Subcutaneous abdominal adipose tissue (tissue), 5 donors: ENCODE measurements at regions not wholly inside any gene's neighbourhood (a gene's known extent, or its start where the extent isn't known, plus 50 kb on each side); places are given as distances from the start of the nearest gene placed in this dataset.

Experiments
- H3K27ac ChIP-seq: one replicate; pipeline ENCODE4 v1.7.0; 2013; ENCODE audit warnings: low read depth, mild to moderate bottlenecking, inconsistent platforms, low read length, moderate library complexity
- H3K27me3 ChIP-seq, 5 donors: one replicate each; pipeline ENCODE4 v1.7.0; 2013; ENCODE audit warnings: low read length in 5 of 5, inconsistent platforms in 1 of 5; ENCODE audit not compliant: control insufficient read depth in 5 of 5, insufficient read depth in 4 of 5
- H3K36me3 ChIP-seq, 5 donors: one replicate each; pipeline ENCODE4 v1.7.0; 2013; ENCODE audit warnings: low read length in 5 of 5; ENCODE audit not compliant: control insufficient read depth in 5 of 5, insufficient read depth in 5 of 5
- H3K4me1 ChIP-seq, 5 donors: one replicate each; pipeline ENCODE4 v1.7.0; 2013; ENCODE audit warnings: low read length in 5 of 5, mild to moderate bottlenecking in 3 of 5, moderate library complexity in 1 of 5; ENCODE audit not compliant: control insufficient read depth in 5 of 5, insufficient read depth in 5 of 5
- H3K4me3 ChIP-seq, 5 donors: one replicate each; pipeline ENCODE4 v1.7.0; 2013; ENCODE audit warnings: low read length in 5 of 5, low read depth in 1 of 5
- H3K9ac ChIP-seq, 5 donors: one replicate each; pipeline ENCODE4 v1.7.0; 2013; ENCODE audit warnings: low read length in 5 of 5, mild to moderate bottlenecking in 4 of 5, moderate library complexity in 3 of 5
- H3K9me3 ChIP-seq, 5 donors: one replicate each; pipeline ENCODE4 v1.7.0; 2013; ENCODE audit warnings: low read length in 5 of 5; ENCODE audit not compliant: control insufficient read depth in 5 of 5
- donor health status: healthy.
- donor health status: healthy.
- donor health status: healthy.
- donor health status: healthy.
- donor health status: healthy.

- Histone ChIP-seq H3K27me3 (no peaks in the 10 kb centered on the region), H3K9ac (no peak overlapping the region), H3K4me1 (peaks cover 0 to 4% (median 0%) of the 10 kb centered on the region in 5 donors), H3K36me3 (no peaks in the 10 kb centered on the region), H3K27ac (no peak overlapping the region), H3K9me3 (no peaks in the 10 kb centered on the region), H3K4me3 (no peak overlapping the region)
Observed at GRCh38 chr3:99236576-99236975, 335.1 kb upstream of the DCBLD2 start.

DNA sequence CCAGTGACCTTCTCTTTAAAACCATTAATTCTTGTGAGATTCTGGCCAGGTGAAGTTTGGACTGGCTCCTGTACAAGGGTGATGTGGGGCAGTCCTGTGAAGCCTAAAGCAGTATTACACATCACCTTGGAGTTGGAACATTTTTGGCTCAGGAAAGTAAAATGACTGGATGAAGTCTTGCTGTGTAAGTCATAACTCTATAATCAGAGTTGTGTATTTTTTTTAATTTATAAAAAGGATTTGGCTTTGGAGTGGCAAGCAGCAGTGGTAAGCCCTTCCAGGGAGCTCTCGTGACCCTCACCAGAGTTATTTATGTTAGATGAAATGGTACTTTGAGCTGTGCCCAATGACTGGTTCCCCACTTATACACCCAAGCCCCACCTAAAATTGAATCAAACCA, 331.2 kb upstream of the DCBLD2 start:
- Histone ChIP-seq H3K9ac (no peak overlapping the region), H3K27me3 (no peaks in the 10 kb centered on the region), H3K36me3 (no peaks in the 10 kb centered on the region), H3K4me1 (no peaks in the 10 kb centered on the region), H3K27ac (no peak overlapping the region), H3K4me3 (no peak overlapping the region), H3K9me3 (no peaks in the 10 kb centered on the region)

GRCh38 chr3:99218468-99218867, 317.0 kb upstream of the DCBLD2 start:
- Histone ChIP-seq H3K9ac (no peak overlapping the region), H3K27me3 (no peaks in the 10 kb centered on the region), H3K27ac (no peak overlapping the region), H3K4me1 (no peaks in the 10 kb centered on the region), H3K36me3 (no peaks in the 10 kb centered on the region), H3K9me3 (peaks cover 0 to 8% (median 0%) of the 10 kb centered on the region in 5 donors), H3K4me3 (no peak overlapping the region)

DNA sequence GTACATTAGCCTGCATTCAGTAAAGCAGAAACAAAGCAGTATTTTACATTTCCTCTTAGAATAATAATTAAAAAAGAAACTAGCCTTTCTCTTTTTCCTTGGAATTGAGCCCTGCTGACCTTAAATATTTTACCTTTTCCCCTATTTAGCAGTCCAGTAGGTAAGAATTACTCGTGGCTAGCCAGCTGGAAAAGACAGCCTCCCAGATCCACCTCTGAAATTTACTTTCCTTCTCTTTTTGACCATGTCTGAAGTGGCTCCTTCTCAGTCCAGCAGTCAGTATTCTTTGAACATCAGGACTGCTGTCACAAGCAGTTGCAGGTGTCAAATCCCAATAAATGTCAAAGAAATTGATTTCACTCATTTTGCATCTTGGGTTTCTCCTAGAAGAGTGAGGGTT, 311.5 kb upstream of the DCBLD2 start:
- H3K36me3 ChIP-seq, result no peaks in the 10 kb centered on the region
- no peaks in the 10 kb centered on the region for H3K4me1 ChIP-seq
- H3K27me3 ChIP-seq, result no peaks in the 10 kb centered on the region
- no peak overlapping the region for H3K9ac ChIP-seq
- no peak overlapping the region for H3K4me3 ChIP-seq
- H3K9me3 ChIP-seq, result peaks cover 0 to 2% (median 0%) of the 10 kb centered on the region in 5 donors
- H3K27ac ChIP-seq, result no peak overlapping the region

- H3K27ac ChIP-seq, result no peak overlapping the region
- H3K9ac ChIP-seq, result no peak overlapping the region
- H3K4me1 ChIP-seq, result no peaks in the 10 kb centered on the region
- no peaks in the 10 kb centered on the region for H3K9me3 ChIP-seq
- no peaks in the 10 kb centered on the region for H3K27me3 ChIP-seq
- no peak overlapping the region for H3K4me3 ChIP-seq
- H3K36me3 ChIP-seq, result no peaks in the 10 kb centered on the region
Observed at GRCh38 chr3:99211309-99211708, 309.8 kb upstream of the DCBLD2 start.

DNA sequence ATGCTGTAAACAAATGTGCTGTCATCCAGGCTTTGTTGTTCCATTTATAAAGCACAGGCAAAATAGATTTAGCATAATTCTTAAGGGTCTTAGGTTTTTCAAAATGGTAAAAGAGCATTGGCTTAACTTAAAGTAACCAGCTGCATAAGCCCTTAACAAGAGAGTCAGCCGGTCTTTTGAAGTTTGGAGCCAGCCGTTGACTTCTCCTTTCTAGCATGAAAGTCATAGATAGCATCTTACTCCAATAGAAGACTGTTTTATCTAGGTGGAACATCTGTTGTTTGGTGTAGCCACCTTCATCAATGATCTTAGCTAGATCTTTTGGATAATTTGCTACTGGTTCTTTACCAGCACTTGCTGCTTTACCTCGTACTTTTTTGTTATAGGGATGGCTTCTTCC, 297.5 kb upstream of the DCBLD2 start:
- Histone ChIP-seq H3K27me3 (no peaks in the 10 kb centered on the region), H3K4me3 (no peak overlapping the region), H3K4me1 (no peaks in the 10 kb centered on the region), H3K9me3 (no peaks in the 10 kb centered on the region), H3K36me3 (no peaks in the 10 kb centered on the region), H3K9ac (no peak overlapping the region), H3K27ac (no peak overlapping the region)

DNA sequence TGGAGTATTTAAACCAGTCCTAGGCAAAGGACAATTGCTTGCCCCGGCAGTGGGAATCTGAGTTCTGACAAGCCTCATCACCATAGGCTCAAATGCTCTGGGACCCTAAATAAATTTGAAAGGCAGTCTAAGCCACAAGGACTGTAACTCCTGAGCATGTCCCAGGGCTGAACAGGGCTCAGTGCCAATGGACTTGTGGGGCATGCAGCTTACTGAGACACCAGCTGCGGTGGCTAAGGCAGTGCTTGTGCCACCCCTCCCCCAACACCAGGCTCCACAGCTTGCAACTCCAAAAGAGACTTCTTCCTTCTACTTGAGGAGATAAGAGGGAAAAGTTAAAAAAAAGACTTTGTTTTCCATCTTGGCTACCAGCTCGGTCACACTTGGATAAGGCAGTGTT, 289.7 kb upstream of the DCBLD2 start:
- Histone ChIP-seq H3K27me3 (no peaks in the 10 kb centered on the region), H3K36me3 (no peaks in the 10 kb centered on the region), H3K4me3 (no peak overlapping the region), H3K27ac (no peak overlapping the region), H3K9me3 (no peaks in the 10 kb centered on the region), H3K4me1 (no peaks in the 10 kb centered on the region), H3K9ac (no peak overlapping the region)

DNA sequence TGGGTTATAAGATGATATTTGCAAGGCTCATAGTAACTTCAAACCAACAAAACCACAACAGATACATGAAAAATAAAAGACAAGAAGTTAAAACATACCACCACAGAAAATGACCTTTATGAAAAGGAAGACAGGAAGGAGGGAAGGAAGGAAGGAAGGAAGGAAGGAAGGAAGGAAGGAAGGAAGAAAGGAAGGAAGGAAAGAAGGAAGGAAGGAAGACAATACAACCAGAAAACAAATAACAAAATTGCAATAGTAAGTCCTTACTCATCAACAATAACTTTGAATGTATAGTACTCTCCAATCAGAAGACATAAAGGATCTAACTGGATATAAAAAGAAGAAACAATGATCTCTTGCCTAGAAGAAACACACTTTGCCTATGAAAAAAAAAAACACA, 287.4 kb upstream of the DCBLD2 start:
- H3K27ac ChIP-seq, result no peak overlapping the region

DNA sequence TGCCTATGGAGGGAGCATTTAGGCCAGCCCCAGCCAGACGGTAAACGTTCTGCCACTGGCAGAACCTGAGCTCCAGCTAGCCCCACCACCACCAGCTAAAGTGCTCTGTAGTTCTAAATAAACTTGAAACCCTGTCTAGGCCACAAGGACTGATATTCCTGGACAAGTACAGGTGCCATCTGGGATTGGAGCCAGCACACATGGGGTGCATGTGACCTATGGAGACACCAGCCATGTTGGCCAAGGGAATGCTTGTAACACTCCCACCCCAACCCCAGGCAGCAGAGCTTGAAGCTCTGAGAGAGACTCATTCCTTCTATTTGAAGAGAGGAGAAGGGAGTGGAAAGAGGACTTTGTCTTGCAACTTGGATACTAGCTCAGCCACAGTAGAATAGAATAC, 284.5 kb upstream of the DCBLD2 start:
- no peaks in the 10 kb centered on the region for H3K27me3 ChIP-seq
- no peak overlapping the region for H3K4me3 ChIP-seq
- H3K4me1 ChIP-seq, result no peaks in the 10 kb centered on the region
- no peaks in the 10 kb centered on the region for H3K36me3 ChIP-seq
- H3K9ac ChIP-seq, result no peak overlapping the region
- no peak overlapping the region for H3K27ac ChIP-seq
- no peaks in the 10 kb centered on the region for H3K9me3 ChIP-seq

More for the DNA sequence above, 287.4 kb upstream of the DCBLD2 start:
- H3K9me3 ChIP-seq, result no peaks in the 10 kb centered on the region
- H3K4me1 ChIP-seq, result no peaks in the 10 kb centered on the region
- no peak overlapping the region for H3K9ac ChIP-seq
- no peak overlapping the region for H3K4me3 ChIP-seq
- no peaks in the 10 kb centered on the region for H3K27me3 ChIP-seq
- no peaks in the 10 kb centered on the region for H3K36me3 ChIP-seq

DNA sequence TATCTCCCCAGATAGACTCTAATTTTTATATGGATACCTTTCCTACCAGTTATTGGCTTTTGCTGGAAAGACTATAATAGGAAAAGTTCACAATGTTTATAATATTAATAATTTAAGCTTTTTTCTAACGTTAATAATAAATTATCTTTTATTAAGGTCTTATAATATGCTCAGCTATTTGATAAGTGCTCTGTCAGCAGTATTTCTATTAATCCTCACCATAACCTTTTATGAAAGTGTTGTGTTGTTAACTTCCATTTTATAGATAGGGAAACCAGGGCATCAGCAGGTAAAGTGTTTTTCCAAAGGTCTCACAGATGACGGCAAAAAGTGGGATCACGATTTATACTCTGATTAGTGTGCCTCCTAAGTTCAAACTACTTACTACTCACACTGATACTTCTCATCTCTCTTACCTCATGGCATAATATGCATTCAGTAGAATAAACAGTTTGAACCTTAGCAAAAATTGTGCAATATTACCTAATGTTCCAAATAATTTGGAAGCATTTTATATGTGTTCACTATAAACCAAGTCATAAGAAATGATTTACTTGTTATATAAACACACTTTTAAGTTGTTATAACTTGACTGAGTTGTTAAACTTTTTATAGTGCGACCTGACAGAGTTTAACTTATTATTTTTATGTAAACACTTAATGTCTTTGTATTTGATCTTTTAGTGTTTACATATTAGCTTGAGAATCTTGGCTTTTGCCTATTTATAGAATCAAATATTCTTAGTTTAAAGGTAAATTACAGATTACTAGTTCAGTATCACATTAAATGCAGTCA, 274.9 kb upstream of the DCBLD2 start:
- Histone ChIP-seq H3K27me3 (no peaks in the 10 kb centered on the region), H3K9me3 (no peaks in the 10 kb centered on the region), H3K36me3 (no peaks in the 10 kb centered on the region), H3K4me3 (no peak overlapping the region), H3K27ac (no peak overlapping the region), H3K4me1 (no peaks in the 10 kb centered on the region), H3K9ac (no peak overlapping the region)
